ENCODE measurements at regions not wholly inside any gene's neighbourhood (a gene's known extent, or its start where the extent isn't known, plus 50 kb on each side); places are given as distances from the start of the nearest gene placed in this dataset.
A peak's percentile ranks its signal among the peaks of the same experiment; 100 is the strongest.
"Not testable (repeated sequence)": the region's sequence is repeated elsewhere in the genome, so short reads cannot be mapped to it uniquely, and the experiment has no call there.

DNA sequence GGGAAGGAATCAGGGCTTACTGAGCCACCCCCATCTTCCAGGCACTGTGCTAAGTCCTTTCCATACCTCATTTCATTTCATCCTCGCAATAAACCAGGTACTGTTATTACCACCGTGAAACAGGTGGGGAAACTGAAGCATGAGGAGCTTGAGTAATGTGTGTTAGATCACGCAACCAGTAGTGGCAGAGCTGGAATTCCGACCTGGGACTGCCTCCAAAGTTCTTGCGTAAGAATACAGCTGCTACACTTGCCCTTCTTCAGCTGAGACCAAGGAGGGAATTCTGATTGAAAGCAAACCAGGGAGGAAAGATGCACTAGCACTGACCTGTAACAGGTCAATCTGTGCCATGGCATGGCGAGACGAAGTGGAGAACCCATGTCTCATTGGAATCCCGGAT lies 113.4 kb upstream of the MSX2 start:
- no peak for DNase-seq

DNA sequence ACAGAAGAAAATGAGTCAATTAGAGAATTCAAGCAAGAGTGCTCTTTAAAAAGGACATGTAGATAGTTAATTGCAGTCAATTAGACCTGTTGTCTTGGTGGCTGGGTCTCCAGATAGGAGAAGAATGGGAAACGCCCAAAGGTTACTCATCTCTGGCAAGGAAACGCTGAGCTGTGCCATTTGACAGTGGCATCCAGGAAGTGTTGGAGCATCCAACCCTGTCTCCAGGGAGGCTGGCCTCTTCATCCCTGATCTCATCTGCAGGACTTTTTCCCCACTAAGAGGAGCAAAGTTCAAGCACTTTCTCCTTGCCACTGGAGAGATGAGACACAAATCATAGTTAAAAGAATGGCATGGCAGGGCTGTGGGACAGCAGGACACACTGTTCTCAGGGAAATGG lies 111.7 kb upstream of the MSX2 start:
- no peak for DNase-seq

DNA sequence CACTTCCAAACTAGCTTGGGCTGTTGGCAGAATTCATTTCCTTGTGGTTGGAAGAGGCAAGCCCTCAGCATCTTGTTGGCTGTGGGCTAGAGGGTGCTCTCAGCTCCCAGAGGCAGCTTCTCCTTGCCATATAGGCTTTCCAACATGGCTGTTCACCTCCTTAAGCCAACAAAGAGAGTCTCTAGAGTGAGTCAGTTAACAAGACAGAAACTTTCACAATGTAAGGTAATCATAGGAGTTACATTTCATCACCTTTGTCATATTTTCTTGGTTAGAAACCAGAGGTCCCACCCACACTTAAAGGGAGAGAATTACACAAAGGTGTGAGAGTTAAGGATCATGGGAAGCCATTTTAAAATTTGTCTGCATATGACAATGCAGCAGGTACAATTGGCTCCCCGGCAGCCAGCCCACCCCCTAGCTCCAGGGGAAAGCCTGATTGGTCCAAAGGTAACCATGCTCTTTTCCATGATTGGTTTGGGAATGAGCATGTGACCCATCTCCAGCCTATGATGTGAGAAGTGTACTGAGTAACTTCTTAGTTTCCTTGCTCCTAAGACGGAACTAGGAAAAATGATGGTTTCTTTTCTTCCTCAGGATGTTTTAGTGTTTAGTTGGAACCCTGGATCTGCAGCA lies 109.8 kb upstream of the MSX2 start:
- DNase-seq = no peak

DNA sequence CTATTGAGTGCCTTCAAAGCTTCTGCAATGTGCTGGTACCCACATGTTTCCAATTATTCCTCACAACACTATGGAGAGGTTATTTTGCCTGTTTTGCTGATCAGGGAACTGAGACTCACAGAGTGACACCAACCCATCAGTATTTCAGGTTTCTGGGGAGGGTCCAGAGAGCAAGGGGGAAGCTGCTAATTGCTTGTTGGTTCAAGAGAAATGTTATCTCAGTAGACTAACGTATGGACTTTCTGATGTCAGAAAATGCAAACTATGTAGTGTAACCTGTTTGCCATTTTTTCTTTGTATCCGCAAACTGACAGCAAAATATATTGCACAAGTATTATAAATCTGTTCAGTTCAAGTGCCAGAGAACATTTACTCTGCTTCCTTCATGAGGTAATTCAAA lies 108.3 kb upstream of the MSX2 start:
- no peak for DNase-seq

DNA sequence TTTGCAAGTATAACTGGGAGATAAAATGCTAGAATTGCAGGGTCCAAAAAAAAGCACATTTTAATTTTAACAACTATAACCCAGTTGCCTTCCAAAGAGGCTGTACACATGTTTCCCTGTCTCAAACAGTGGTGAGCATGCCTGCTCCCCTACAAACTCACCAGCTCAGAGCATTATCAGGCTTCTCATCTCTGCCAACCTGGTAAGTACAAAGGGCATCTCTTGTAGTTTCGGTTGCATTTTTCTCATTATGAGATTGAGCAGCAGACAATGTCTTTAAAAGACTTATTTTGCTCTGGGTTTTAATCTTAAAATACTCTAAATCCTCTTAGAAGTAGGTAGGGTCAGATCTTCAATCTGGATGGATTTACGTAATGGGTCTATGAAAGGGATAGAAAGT lies 107.1 kb upstream of the MSX2 start:
- DNase-seq = no peak

DNA sequence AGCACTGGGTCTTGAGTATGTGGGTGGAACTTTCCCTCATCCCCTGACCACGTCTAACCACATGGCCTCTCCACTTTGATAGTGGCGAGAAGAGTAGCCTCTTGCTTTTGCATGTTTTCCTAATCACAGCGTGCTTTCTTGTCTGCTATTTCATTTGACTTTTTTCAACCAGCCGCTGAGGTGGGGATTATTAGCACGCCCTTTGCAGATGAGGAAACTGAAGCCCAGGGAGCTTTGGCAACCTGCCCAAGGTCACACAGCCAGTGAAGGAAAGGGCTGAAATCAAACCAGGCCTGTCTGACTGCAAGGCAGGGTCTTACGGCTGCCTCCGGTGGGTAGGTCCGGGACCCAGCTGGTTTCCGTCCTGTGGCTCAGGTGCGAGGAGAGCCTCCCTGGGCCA lies 106.5 kb upstream of the MSX2 start:
- DNase-seq = no peak

DNA sequence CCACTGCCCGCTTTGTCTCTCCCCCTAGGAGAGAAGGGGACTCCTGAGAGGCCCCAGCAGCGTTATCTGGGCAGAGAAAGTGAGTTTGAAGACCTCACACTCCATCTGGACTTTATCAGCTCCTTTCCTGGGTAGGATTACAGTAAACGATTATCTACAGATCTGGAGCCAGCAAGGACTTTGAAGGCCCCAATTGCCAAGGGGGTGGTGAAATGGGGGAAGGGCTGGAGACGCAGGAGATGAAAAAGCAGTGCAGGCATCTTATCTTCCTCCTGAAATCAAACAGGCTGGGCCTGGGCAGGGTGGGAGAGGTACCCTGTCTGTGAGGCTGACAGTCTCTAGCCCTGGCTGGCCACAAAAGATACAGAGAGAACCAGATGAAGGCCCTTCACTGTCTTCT lies 105.8 kb upstream of the MSX2 start:
- DNase-seq = no peak

DNA sequence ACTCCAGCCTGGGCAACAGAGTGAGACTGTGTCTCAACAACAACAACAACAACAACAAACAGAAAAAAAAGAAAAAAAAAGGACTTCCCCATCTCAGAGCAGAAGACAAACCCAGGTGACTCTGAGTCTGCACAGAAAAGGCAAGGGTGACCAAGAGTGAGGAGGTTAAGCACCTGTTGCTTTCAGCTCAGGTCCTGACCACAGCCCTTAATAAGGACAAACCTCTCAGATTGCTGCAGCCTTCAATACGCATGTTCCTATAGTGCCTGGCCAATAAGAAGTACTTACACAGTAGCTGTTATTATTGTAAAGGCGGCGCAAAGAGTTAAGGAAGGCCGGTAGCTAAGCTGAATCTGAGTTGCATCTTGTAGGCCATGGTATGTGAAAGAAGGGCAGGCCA lies 102.3 kb upstream of the MSX2 start:
- no peak for DNase-seq

DNA sequence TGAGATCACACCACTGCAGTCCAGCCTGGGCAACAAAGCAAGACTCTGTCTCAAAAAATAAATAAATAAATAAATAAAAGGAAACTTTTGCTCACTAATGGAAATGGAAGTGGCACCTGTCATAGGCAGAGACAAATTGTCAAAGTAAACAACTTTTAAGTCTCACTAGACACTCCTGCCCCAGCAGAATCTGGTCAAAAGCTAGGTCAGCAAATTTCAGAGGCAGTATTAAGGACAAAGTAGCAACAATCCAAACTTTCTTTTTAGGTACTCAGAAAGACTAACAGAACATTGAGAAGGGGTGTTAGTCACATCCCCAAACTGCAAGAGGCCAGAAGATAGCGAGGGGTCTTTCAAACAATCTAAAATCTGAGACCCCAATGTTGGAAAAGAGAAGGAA lies 101.4 kb upstream of the MSX2 start:
- DNase-seq = no peak

DNA sequence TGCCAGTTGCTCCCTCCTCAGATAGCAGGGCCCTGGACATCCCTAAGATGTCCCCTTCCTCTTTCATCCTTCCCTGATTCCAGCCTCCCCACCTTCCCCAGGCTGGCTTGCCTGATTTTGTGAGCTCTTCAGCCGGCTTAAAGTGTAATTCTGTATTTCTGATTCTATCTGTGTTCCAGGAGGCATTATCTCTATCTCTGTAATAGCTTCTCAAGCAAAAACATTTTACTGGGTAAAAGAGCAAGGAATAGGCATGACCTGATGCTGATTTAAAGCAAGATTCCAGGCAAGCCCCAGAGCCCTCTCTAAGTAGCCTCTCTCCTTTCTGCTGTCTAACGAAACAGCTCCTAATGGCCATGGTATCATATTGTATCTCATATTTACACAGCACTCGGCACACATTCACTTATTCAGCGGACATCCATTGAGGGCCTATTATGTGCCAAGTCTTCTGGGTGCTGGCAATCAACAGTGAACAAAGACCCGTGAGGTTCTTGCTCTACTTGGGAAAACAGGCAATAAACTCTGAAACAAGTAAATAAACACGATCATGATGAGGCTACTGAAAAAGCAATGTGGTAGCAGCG lies 100.9 kb upstream of the MSX2 start:
- DNase-seq = no peak

DNA sequence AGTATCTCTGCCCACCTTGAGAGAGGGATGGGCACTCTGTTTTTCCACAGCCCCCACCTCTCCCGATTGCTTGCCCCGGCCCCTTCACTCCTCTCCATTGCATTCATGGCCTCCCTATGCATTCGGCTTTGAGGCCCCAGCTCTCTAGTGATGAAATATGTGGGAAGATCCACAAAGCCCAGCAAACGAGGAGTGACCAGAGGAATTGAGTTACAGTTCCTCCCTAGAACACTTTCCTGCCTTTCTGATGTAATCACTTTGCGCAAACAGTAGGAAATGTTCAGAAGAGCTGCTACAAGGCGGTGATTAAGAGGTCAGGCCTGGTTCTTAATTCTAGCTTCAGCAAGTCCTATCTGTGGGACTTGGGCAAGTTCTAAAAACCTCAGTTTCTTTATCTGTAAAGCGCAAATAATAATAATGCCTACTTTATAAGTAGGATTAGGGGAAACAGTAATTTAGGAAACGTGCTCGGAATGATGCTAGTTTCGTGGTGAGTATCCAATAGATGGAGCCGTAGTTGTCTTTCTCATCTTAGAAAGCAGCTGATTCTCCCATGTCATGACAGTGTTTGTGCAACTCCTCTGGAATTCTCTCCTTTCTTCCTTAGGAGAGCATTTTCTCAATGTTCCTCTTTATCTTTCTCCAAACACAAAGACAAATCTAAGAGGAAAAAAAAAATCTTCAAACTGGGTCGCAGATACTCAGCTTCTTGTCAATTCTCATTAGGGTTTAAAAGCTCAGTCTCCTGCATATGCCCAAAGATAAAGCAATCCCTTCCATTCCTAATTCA lies 99.5 kb upstream of the MSX2 start:
- DNase-seq = no peak

DNA sequence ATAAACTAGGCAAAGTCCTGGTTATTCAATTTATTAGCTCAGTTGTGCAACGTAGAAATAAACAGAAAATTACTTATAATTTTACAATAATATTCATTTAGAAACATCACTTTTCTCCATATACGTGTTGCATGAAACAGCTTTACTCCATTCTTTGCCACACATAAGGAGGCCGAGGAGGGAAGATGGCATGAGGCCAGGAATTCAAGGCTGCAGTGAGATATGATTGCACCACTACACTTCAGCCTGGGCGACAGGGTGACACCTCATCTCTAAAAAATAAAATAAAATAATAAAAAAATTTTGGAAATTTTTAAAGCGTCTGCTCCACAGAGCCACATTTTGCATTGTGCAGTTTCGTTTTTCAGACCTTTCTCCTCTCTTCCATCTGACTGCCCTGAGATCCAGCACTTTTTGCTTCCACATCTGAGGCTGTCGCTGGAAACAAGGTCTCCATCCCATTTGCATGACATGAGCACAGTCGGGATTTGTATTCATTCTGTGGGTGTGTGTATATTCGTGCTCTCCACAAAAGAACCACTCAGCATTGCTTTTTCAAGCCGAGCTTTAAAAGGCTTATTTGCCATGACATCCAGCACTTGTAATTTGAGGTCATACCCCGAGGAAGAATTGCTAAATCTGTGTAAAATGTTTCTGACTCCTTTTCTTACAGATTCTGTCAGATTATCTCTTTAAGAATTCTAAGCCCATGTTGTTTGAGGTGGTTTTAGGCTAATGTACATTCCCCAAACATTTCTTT lies 98.6 kb upstream of the MSX2 start:
- peak; percentile 43 for DNase-seq

DNA sequence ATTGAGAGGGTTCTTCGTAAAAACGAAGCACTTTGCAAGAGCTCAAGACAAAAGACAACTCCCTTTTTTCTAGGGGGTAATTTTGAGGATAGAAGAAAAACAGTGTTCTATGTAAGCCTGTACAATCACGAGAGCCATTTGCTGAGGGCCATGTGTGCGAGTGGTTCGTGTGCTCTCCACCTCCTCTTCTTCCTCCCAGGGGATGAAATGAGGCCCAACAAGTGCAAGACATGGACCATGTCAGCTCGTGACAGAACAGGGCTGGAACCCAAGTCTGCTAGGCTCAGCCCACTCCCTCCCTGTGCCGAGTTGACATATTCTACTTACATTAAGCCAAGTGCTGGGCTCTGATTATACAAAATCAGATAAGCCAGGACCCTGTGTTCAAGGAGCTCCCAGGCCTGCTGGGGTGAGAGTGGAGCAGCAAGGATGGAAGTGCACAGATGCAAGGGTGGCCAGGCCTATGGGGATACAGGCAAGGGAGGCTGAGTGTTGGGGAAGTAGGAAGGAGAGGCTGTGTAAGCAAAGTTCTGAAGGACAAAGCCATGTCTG lies 97.9 kb upstream of the MSX2 start:
- no peak for DNase-seq

DNA sequence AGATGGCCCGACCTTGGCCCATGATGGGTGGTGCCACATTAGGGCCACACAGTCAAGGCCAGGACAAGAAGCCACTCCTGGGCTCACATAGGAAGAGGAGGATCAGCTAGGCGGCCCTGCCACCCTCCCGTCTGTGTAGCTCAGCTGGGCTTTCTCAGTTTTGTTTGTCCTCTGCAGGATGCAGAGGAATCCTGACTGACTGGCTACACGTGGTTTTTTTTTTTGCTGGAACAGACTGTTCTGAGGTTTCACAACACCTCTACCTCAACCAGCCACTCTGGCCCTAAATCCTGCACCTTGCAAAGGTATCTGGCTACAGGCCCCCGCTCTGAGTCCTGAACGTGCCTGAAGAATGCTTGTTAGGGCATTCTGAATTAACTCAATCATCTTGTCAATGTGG lies 88.3 kb upstream of the MSX2 start:
- DNase-seq = no peak

DNA sequence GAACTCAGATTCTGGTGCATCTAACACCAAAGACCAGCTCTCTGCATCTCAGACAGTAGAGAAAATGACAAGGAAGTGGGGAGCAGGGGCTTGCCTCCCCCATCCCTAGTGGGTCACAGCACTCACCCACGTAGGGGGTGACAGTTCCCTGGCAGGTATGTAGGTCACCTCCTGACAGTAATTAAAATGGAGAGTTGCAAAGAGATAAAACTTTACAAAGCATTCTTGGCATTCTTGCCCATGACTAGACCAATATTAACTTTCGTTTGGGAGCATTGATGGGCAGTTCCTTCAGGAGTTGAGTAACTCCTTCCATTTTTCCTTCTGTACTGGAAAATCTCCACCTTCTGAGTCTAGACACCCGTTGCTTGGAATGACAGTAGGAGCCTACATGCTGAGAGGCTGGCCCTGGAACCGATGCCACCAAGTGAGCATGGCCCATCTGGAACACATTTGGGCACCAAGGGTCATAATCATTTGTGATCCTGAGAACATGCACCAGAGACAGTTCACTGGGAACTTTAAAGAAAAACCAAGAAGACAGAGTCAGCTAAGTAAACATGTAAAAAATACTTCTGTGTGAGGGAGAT lies 81.5 kb upstream of the MSX2 start:
- no peak for DNase-seq

DNA sequence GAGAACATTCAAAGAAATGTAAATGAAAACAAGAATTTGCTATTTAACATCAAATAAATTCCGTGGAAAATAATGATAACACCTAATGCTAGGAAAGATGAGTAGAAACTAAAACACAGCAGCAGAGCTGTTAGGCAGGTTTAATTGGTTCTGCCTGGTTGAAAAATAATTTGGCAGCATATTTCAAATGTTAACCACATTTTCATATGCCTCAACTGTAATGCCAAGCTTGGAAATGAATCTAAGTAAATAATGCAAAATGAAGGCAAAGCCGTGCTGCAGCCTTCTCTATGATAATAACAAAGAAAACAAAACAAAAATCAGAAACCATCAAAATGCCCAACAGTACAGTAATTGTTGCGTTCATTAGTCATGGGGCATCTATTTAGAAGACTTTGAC lies 79.9 kb upstream of the MSX2 start:
- no peak for DNase-seq

DNA sequence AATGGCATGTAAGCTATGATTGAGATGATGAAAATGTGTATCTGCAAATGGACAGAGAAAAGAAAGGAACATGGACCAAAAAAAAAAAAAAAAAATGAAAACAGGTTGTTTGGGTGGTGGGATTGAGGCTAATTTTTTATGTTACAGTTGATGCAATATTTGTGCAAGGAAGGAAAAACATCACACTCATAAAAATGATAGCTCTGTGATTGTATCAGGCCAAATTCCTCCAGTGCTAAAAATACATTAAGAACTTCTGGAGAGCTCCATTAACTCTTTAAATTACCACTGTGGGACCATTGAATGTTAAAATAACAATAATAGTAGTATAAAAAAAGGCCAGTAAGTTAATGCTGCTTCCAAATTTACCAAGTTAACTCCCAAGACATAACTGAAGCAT lies 79.5 kb upstream of the MSX2 start:
- no peak for DNase-seq

DNA sequence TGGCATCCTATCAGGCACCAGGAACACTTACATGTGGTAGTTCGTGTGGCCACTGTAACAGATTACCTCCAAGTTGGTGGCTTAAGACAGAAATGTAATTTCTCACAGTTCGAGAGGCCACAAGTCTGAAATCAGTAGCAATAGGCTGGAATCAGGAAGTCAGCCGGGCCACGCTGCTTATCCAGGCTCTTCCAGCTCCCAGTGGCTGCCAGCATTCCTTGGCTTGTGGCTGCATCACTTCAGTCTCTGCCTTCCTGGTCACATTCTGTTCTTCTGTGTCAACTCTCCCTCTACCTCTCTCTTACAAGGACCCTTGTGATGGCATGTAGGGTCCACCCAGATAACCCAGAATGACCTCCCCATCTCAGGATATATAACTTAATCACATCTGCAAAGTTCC lies 78.7 kb upstream of the MSX2 start:
- DNase-seq = no peak

DNA sequence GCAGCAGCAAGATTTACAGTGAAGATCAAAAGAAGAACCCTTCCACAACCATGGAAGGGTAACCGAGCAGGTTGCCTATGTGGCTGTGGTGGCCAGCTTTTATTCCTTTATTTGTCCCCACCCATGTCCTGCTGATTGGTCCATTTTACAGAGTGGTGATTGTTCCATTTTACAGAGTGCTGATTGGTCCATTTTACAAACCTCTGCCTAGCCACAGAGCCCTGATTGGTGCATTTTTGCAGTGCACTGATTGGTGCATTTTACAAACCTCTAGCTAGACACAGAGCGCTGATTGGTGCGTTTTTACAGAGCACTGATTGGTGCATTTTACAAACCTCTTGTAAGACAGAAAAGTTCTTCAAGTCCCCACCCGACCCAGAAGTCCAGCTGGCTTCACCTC lies 75.8 kb upstream of the MSX2 start:
- not testable (repeated sequence) for DNase-seq

DNA sequence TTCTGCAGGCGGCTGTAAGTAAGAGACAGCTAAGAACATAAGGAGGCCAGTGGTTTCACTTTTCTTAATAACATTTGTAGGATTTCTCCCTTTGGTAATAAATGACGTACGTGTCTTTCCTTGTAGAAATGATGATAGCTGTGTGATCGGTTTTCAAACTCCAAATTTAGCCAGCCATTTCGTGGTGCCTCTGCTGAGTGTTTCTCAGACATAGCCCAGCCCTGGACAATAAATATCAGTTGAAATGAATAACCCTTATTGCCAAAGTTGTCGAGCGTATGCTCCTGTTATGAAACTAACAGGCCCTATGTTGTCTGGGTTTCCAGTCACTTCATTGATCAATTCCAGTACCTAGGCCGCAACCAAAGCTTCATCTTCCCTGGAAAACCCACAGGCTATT lies 75.0 kb upstream of the MSX2 start:
- no peak for DNase-seq

DNA sequence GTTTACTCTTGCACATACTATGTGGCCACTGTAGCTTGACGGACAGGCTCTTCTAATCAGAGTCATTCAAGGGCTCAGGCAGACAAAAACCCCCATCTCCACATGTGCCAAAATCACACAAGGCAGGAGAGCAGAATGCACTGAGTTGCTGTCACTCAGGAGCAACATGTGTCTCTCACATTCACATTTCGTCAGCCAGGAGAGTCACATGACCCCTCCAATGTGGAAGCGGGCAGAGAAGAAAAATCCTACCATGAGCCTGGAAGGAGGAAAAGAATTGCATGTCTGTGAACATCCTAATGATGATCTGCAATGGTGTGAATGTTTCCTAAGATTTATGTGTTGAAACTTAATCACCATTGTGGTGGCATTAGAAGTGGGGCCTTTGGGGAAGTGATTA lies 69.9 kb upstream of the MSX2 start:
- DNase-seq = no peak

DNA sequence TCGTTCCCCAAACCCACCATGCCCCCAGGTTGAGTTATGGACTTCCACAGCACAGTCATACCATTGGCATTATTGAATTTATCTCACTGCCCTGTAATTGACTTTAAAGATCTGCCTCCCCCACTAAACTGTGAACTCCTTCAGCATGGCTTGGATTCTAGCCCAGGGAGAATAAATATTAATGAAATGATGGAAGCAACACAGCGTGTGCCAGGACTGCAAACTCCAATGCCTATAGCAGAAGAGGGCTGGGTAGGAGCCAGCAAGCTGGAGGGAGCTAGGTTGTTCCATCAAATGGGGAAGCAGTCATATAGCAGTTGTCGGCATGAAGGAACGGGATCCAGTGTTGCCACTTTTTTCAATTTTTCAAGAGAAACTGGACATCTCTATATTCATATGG lies 69.0 kb upstream of the MSX2 start:
- DNase-seq = no peak

DNA sequence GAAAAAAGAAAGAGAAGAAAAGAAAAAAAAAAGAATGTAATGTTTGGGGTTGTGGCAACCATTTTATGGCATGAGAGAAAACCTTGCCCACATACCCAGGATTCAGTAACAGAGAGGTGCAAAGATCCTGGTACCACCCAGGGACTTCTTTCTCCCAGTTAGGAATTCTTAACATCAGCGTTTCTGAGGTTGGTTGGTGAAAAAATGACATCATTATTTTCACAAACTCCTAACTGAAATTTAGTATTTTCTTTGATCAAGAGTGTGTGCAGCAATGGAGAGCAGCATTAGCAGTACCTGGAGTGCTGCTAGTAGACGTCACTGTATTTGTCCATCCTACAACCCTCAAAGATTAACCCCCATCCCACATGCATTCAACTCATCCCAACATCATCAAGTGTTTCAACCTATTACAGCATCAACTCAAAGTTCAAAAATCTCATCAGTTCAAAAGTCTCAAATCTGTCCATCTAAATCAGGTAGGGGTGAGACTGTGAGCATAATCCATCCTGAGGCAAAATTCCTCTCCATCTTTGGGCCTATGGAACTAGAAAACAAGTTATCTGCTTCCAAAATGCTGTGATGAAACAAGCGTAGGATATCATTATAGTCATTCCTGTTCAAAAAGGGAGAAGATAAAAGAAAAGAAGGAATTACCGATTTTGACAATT lies 60.1 kb upstream of the MSX2 start:
- no peak for DNase-seq

Data from NCI-H1048 (cell line).